ENCODE measurements at regions not wholly inside any gene's neighbourhood (a gene's known extent, or its start where the extent isn't known, plus 50 kb on each side); places are given as distances from the start of the nearest gene placed in this dataset.

DNA sequence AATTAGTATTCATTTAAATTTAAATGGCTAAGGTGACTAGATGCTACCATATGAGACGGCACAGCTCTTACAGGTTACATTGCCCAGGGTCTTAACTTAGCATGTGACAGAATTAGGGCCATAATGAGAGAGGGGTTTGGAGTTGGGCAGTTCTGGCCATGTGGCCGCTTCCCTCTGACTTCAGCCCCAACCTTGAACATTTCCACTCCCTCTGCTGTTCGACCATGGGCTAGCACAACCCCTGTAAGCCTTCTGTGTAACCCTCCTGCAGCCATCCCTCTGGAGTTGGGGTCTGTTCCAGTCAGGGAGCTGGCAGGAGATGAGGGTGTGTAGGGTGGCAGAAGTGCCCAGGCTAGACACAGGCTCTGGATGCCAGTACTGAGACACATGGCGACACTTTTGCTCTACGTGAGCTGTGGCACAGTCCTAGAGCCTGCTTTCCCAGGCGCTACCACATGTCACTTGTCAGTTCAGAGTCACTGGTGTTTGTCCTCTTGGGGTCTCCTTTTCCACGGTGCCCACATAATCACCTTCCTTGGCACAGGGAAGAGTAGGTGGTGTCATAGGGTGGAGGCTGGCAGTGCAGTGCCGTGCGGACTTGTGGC lies 128.7 kb upstream of the PITX1 start:
- TF ChIP-seq, protein P1, sequence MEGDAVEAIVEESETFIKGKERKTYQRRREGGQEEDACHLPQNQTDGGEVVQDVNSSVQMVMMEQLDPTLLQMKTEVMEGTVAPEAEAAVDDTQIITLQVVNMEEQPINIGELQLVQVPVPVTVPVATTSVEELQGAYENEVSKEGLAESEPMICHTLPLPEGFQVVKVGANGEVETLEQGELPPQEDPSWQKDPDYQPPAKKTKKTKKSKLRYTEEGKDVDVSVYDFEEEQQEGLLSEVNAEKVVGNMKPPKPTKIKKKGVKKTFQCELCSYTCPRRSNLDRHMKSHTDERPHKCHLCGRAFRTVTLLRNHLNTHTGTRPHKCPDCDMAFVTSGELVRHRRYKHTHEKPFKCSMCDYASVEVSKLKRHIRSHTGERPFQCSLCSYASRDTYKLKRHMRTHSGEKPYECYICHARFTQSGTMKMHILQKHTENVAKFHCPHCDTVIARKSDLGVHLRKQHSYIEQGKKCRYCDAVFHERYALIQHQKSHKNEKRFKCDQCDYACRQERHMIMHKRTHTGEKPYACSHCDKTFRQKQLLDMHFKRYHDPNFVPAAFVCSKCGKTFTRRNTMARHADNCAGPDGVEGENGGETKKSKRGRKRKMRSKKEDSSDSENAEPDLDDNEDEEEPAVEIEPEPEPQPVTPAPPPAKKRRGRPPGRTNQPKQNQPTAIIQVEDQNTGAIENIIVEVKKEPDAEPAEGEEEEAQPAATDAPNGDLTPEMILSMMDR (IDR thresholded peaks at IDR 0.05): no peak
- TF ChIP-seq POLR2A (IDR thresholded peaks at IDR 0.05; ENCODE audit: low read length) (no peak), PBX3 (IDR thresholded peaks at IDR 0.05) (no peak), RFX5 (IDR thresholded peaks at IDR 0.05) (no peak), SMC3 (IDR thresholded peaks at IDR 0.05) (no peak), ZFP36 (IDR thresholded peaks at IDR 0.05; ENCODE audit: borderline replicate concordance, partially characterized antibody) (no peak), KDM5A (IDR thresholded peaks at IDR 0.05) (no peak), CEBPB (IDR thresholded peaks at IDR 0.05) (no peak)
- TF ChIP-seq, protein P2, sequence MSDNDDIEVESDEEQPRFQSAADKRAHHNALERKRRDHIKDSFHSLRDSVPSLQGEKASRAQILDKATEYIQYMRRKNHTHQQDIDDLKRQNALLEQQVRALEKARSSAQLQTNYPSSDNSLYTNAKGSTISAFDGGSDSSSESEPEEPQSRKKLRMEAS (IDR thresholded peaks at IDR 0.05): no peak
- TF ChIP-seq, protein P3, sequence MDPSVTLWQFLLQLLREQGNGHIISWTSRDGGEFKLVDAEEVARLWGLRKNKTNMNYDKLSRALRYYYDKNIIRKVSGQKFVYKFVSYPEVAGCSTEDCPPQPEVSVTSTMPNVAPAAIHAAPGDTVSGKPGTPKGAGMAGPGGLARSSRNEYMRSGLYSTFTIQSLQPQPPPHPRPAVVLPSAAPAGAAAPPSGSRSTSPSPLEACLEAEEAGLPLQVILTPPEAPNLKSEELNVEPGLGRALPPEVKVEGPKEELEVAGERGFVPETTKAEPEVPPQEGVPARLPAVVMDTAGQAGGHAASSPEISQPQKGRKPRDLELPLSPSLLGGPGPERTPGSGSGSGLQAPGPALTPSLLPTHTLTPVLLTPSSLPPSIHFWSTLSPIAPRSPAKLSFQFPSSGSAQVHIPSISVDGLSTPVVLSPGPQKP (IDR thresholded peaks at IDR 0.05; ENCODE audit: low read depth, low read length): no peak

All from A549 (cell line).